NOMO-1 treated with dmso at 0.1 percent for 144 hours (cell line): ENCODE measurements at regions not wholly inside any gene's neighbourhood (a gene's known extent, or its start where the extent isn't known, plus 50 kb on each side); places are given as distances from the start of the nearest gene placed in this dataset.
A peak's percentile ranks its signal among the peaks of the same experiment; 100 is the strongest.

Source experiments
- DNase-seq: peaks from one replicate; lab custom pipeline; 2025; ENCODE audit not compliant: unreplicated experiment; lab: John Stamatoyannopoulos, UW

- no peak for DNase-seq
Measured at GRCh38 chr2:237011206-237011795, 74.4 kb upstream of the COPS8 start.

- no peak for DNase-seq
Measured at GRCh38 chr2:237012004-237012403, 73.7 kb upstream of the COPS8 start.

GRCh38 chr2:237012577-237013267 is 73.0 kb upstream of the COPS8 start:
- DNase-seq = no peak

DNA sequence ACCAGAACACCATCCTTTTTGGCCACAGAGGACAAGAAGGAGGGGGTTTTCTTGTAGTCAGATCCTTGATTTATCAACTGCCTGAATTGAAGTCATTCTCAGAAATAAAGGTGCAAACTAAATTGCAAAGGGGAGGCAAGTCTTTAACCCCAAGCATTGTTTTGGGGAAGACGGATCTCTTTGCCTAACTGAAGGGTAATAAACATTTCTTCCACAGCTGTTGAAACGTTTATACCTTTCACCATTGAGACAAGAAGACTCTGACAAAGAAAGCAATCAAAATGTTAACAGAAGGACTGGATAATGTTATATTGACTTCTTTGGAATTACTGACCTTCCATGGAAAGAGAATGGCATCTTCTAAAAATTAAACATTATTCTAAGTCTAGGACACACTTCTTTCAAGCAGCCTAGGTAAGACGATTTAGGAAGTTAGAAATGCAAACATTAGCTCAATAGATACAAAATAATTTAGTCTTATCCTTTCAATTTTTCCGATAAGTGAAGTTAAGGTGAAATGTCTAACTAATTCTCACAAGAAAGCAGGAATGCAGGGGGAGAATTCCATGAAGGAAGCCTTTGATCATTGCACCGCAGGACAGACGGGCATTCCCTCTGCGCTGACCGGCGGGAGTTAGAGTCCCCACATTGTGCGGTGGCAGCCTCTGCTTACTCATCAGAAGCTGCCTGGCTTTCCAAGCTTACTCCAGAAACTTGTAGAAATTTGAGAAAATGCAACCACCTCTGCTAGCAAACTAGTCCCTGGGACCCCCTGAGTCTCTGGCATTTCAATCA is 69.4 kb upstream of the COPS8 start:
- no peak for DNase-seq

GRCh38 chr2:237020090-237020489 is 65.6 kb upstream of the COPS8 start:
- peak; percentile 38 for DNase-seq

DNA sequence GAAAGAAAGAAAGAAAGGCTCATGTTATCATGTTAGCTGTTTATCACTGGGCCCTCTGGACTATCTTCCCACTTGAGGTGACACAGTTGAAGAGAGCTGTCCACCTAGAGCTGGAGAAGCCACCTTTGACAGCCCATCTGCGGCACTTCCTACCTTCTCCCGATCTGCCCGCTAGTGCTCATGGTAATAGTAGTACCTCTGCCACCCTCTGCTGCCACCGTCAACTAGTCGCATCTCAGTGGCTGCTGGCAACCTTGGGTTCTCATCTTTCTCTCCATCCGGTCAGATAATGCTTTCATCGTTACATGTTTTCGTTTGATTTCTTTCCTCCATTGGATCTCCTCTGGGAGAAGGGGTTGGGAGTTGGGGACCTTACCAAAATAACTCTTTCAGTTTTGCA is 63.2 kb upstream of the COPS8 start:
- DNase-seq = no peak

- DNase-seq = no peak
Measured at GRCh38 chr2:237024255-237024654, 61.4 kb upstream of the COPS8 start.

DNA sequence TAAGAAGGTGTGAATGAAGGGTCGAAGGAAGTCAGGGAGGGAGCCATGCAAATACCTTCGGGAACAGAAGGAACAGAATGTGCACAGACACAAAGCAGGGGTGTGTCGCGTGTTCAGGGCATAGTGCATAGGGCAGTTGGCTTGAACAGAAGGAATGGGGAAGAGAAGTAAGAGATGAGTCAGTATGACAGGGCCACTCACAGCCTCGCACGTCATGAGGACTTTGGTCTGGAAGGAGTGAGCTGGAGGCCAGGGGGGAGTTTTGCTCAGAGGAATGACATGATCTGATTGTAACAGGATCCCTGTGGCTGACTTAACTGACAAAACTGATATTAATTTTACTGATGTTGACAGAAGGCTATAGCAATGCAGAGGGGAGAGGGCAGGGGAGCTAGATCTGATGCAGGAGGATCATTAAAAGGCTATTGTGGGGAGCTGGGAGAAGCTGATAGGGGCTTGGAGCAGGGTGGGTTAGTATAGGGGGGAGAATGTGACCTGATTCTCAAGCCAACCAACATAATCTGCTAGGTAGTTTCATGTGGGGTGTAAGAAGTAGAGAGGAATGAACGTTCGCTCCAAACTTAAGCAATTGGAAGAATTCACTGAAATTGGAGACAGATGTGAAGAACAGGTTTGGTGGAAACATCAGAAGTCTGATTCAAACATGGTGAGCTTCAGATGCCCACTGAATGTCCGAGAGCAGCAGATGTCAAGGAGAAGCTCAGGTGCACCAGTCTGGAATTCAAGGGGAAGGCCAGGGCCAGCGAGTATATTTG is 60.4 kb upstream of the COPS8 start:
- DNase-seq = peak; percentile 39

- peak; percentile 59 for DNase-seq
Measured at GRCh38 chr2:237026981-237027711, 58.5 kb upstream of the COPS8 start.

GRCh38 chr2:237027712-237028029 is 58.0 kb upstream of the COPS8 start:
- no peak for DNase-seq

DNA sequence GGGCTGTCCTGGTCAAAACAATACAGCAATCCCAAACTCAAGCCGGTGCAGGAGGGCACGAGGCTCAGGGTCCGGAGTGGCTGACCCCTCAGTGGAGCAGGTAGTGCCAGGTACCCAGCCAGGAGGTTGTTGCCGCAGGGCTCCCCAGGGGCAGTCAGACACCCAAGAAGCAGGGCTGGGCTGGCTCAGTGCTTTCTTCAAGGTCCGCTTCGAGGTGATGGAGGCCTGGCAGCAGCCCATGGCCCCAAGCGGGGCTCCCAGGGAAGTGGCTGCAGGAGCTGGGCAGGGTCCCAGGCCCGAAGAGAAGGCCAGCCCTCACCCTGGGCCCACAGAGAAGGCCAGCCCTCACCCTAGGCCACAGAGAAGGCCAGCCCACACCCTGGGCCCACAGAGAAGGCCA is 55.3 kb upstream of the COPS8 start:
- DNase-seq = no peak

DNA sequence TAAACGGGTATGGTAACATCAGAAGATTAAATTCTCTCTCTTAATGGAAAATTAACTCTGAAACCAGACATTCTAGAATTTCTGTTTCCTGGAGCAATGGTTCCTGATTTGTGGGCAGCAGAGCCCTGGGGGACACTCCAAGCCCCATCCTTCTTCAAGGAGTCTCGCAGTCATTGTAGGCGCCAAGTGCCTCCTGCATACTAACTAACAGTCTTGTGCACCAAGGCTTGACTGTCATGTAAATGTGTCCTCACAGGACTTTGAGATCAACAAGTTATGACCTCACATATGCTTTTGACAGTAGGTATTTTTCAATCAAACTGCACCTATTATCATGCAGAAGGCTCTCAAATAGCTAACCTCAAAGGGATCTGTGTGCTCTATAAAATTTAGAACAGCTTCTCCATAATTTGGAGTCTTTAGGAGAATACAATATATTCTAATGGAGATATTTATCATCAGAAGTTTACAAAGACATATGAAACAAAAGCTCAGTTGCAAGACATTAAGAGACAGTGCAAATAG is 52.1 kb upstream of the COPS8 start:
- DNase-seq = no peak

DNA sequence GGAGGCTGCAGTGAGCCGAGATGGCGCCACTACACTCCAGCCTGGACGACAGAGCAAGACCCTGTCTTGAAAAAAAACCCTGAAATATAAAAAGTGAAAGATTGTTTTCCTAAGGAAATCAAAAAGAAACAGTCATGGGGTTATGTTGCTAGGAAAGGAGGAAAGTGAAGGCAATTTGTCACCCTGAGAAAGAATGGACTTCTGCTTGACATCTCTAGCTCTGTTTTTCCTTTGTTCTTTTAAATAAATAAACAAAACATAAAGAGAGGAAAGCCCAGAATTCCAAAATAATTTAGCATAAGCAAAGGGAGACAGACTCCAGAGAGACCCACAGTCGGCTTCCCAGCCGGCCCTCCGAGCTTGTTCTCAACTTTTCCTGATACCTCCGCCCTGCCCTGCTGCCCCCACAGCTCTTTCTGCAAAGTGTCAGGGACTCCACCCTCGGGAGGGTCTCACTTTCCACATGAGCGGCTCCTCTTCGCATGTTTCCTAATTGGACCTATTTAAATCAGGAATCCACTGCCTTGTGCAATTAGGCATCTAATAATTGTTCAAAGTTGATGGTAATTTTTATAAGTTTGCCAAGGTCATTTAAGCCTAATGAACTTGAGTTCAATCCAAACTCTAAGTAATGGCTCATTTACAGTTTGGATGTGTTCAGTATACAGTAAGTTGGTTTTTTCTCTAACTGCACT is 49.8 kb upstream of the COPS8 start:
- no peak for DNase-seq
